Loucy (cell line): ENCODE measurements at regions not wholly inside any gene's neighbourhood (a gene's known extent, or its start where the extent isn't known, plus 50 kb on each side); places are given as distances from the start of the nearest gene placed in this dataset.

ENCODE experiments used
- H2AFZ ChIP-seq: fragments of 200-600 bp; sonication (generic); 2 replicates; pipeline ENCODE4 v1.6.0; 2016; ENCODE audit warnings: antibody characterized with exemption, mild to moderate bottlenecking, low read length, moderate library complexity
- H3F3A ChIP-seq: fragments of 200-600 bp; 2 replicates; pipeline ENCODE4 v1.6.0; 2016; ENCODE audit warnings: antibody characterized with exemption, low read depth, mild to moderate bottlenecking
- H3K27me3 ChIP-seq: fragments of 200-600 bp; sonication (generic); 2 replicates; pipeline ENCODE4 v1.6.1; 2014; ENCODE audit warnings: low read length, mild to moderate bottlenecking; ENCODE audit not compliant: insufficient read depth, poor library complexity, severe bottlenecking
- H3K36me3 ChIP-seq: fragments of 200-600 bp; sonication (generic); 2 replicates; pipeline ENCODE4 v1.6.1; 2016; ENCODE audit warnings: low read length; ENCODE audit not compliant: insufficient read depth
- H3K4me1 ChIP-seq: fragments of 200-600 bp; sonication (generic); 2 replicates; pipeline ENCODE4 v1.5.1; 2014; ENCODE audit warnings: low read length, mild to moderate bottlenecking; ENCODE audit not compliant: insufficient read depth, poor library complexity, severe bottlenecking
- H3K4me2 ChIP-seq: fragments of 200-600 bp; sonication (generic); 2 replicates; pipeline ENCODE4 v1.6.0; 2014; ENCODE audit warnings: antibody characterized with exemption, low read length, low read depth, mild to moderate bottlenecking; ENCODE audit not compliant: poor library complexity, severe bottlenecking
- H3K4me3 ChIP-seq: fragments of 200-600 bp; sonication (generic); 2 replicates; pipeline ENCODE4 v1.5.1; 2014; ENCODE audit warnings: low read length, mild to moderate bottlenecking, mixed read lengths; ENCODE audit not compliant: poor library complexity, severe bottlenecking
- H3K79me2 ChIP-seq: fragments of 200-600 bp; sonication (generic); 2 replicates; pipeline ENCODE4 v1.6.1; 2014; ENCODE audit warnings: low read length; ENCODE audit not compliant: insufficient read depth
- H3K9ac ChIP-seq: fragments of 200-600 bp; sonication (generic); 2 replicates; pipeline ENCODE4 v1.6.0; 2014; ENCODE audit warnings: mild to moderate bottlenecking, low read depth, low read length, moderate library complexity; ENCODE audit not compliant: poor library complexity, severe bottlenecking
- H3K9me2 ChIP-seq: fragments of 200-600 bp; sonication (generic); replicated peaks from 2 replicates; pipeline ENCODE4 v1.6.1; 2016; ENCODE audit warnings: low read depth, low read length, mixed read lengths
- H3K9me3 ChIP-seq: fragments of 200-600 bp; sonication (generic); 2 replicates; pipeline ENCODE4 v1.6.1; 2014; ENCODE audit warnings: mild to moderate bottlenecking, antibody characterized with exemption, low read length, low read depth; ENCODE audit not compliant: insufficient read depth
- H4K20me1 ChIP-seq: fragments of 200-600 bp; sonication (generic); 2 replicates; pipeline ENCODE4 v1.6.0; 2014; ENCODE audit warnings: antibody characterized with exemption, low read length, mild to moderate bottlenecking; ENCODE audit not compliant: insufficient read depth, poor library complexity, severe bottlenecking
- EZH2phosphoT487 ChIP-seq: fragments of 200-600 bp; IDR thresholded peaks from 2 replicates; pipeline ENCODE4 v1.6.1; 2018; ENCODE audit warnings: antibody characterized with exemption, mild to moderate bottlenecking, moderate library complexity, borderline replicate concordance
- TF ChIP-seq, protein P1 (sequence below): fragments of 200-600 bp; sonication (generic); conservative IDR thresholded peaks from 2 replicates; pipeline ENCODE4 v1.5.1; 2014; ENCODE audit warnings: mild to moderate bottlenecking, antibody characterized with exemption, low read length

- TF ChIP-seq, protein P1, sequence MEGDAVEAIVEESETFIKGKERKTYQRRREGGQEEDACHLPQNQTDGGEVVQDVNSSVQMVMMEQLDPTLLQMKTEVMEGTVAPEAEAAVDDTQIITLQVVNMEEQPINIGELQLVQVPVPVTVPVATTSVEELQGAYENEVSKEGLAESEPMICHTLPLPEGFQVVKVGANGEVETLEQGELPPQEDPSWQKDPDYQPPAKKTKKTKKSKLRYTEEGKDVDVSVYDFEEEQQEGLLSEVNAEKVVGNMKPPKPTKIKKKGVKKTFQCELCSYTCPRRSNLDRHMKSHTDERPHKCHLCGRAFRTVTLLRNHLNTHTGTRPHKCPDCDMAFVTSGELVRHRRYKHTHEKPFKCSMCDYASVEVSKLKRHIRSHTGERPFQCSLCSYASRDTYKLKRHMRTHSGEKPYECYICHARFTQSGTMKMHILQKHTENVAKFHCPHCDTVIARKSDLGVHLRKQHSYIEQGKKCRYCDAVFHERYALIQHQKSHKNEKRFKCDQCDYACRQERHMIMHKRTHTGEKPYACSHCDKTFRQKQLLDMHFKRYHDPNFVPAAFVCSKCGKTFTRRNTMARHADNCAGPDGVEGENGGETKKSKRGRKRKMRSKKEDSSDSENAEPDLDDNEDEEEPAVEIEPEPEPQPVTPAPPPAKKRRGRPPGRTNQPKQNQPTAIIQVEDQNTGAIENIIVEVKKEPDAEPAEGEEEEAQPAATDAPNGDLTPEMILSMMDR: no peak
- no peak for TF ChIP-seq EZH2phosphoT487
- no peaks in the 10 kb centered on the region for H3K4me1 ChIP-seq
Observed at GRCh38 chr4:187575706-187576105, 419.9 kb upstream of the ZFP42 start.

DNA sequence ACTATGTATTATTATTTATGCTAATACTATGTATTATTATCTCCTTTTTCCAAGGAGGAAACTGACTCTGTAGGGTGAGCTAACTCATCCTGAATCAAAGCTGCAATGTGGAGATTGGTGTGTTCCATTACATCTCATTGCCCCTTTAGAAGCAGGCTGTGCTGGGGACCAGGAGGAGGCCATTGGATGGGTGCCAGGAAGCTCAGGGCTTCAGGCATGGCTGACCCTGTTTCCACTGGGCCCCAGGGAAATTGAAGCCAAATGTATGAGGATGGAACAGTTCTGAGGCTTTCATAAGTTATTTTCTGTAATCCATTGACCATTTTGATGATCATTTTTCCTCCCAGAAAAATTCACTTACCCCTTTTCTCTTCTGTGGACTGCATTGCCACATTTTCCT, 418.8 kb upstream of the ZFP42 start:
- H3K79me2 ChIP-seq: no peaks in the 10 kb centered on the region
- TF ChIP-seq EZH2phosphoT487: no peak
- TF ChIP-seq, protein P1: no peak
- peaks cover 5% of the 10 kb centered on the region; the same call in 1 of the 2 replicates for H3K9me3 ChIP-seq
- H3K27me3 ChIP-seq: no peaks in the 10 kb centered on the region
- H3K4me1 ChIP-seq: no peaks in the 10 kb centered on the region
- H3K9ac ChIP-seq: no peak overlapping the region
- H3F3A ChIP-seq: no peaks in the 10 kb centered on the region
- no peaks in the 10 kb centered on the region for H4K20me1 ChIP-seq
- no peaks in the 10 kb centered on the region for H3K36me3 ChIP-seq
- no peak overlapping the region for H3K4me3 ChIP-seq
- H3K9me2 ChIP-seq: no peaks in the 10 kb centered on the region
- no peak overlapping the region for H3K4me2 ChIP-seq
- H2AFZ ChIP-seq: no peak overlapping the region

More at GRCh38 chr4:187575706-187576105, 419.9 kb upstream of the ZFP42 start:
- no peaks in the 10 kb centered on the region for H3K36me3 ChIP-seq
- no peaks in the 10 kb centered on the region for H3F3A ChIP-seq
- H3K4me3 ChIP-seq: no peak overlapping the region
- no peak overlapping the region for H3K9ac ChIP-seq
- no peaks in the 10 kb centered on the region for H3K27me3 ChIP-seq
- no peaks in the 10 kb centered on the region for H3K79me2 ChIP-seq
- H3K4me2 ChIP-seq: no peak overlapping the region
- no peaks in the 10 kb centered on the region for H3K9me2 ChIP-seq
- no peak overlapping the region for H2AFZ ChIP-seq
- no peaks in the 10 kb centered on the region for H4K20me1 ChIP-seq
- H3K9me3 ChIP-seq: peaks cover 9% of the 10 kb centered on the region; the same call in 1 of the 2 replicates

GRCh38 chr4:187577941-187578480, 417.6 kb upstream of the ZFP42 start:
- no peaks in the 10 kb centered on the region for H3K79me2 ChIP-seq
- no peak overlapping the region for H3K4me2 ChIP-seq
- no peaks in the 10 kb centered on the region for H4K20me1 ChIP-seq
- H3K9me2 ChIP-seq: no peaks in the 10 kb centered on the region
- H3K4me1 ChIP-seq: no peaks in the 10 kb centered on the region
- H3K27me3 ChIP-seq: no peaks in the 10 kb centered on the region
- no peak overlapping the region for H3K9ac ChIP-seq
- H3K9me3 ChIP-seq: peaks cover 5% of the 10 kb centered on the region; the same call in 1 of the 2 replicates
- H3K4me3 ChIP-seq: no peak overlapping the region
- H3F3A ChIP-seq: no peaks in the 10 kb centered on the region
- H3K36me3 ChIP-seq: no peaks in the 10 kb centered on the region
- no peak overlapping the region for H2AFZ ChIP-seq
- no peak for TF ChIP-seq EZH2phosphoT487
- TF ChIP-seq, protein P1: no peak
